Muscle of leg (tissue), 3 donors: ENCODE measurements at regions not wholly inside any gene's neighbourhood (a gene's known extent, or its start where the extent isn't known, plus 50 kb on each side); places are given as distances from the start of the nearest gene placed in this dataset.

Experiments
- DNase-seq: peaks from one replicate; pipeline ENCODE4 v3.0.0; 2013
- H3K27ac ChIP-seq: one replicate; pipeline ENCODE4 v1.5.1; 2013; ENCODE audit warnings: mild to moderate bottlenecking, low read length, control low read depth
- H3K27me3 ChIP-seq: one replicate; pipeline ENCODE4 v1.6.1; 2013; ENCODE audit warnings: low read length; ENCODE audit not compliant: control insufficient read depth, insufficient read depth
- H3K36me3 ChIP-seq: one replicate; pipeline ENCODE4 v1.6.1; 2013; ENCODE audit warnings: low read length; ENCODE audit not compliant: control insufficient read depth, insufficient read depth
- H3K4me1 ChIP-seq: one replicate; pipeline ENCODE4 v1.6.1; 2013; ENCODE audit warnings: low read length; ENCODE audit not compliant: control insufficient read depth, insufficient read depth
- H3K4me3 ChIP-seq: one replicate; pipeline ENCODE4 v1.5.1; 2013; ENCODE audit warnings: low read length, control low read depth
- H3K9me3 ChIP-seq: replicated peaks from 2 replicates; pipeline ENCODE4 v1.6.1; 2013; ENCODE audit warnings: low read depth, low read length; ENCODE audit not compliant: control insufficient read depth
- WGBS: methylation state at CpG from one replicate; pipeline ENCODE4 v1.1.5; 2013; ENCODE audit warnings: missing lambda C conversion rate; ENCODE audit not compliant: insufficient coverage; 5-methylcytosine and 5-hydroxymethylcytosine counted together

DNA sequence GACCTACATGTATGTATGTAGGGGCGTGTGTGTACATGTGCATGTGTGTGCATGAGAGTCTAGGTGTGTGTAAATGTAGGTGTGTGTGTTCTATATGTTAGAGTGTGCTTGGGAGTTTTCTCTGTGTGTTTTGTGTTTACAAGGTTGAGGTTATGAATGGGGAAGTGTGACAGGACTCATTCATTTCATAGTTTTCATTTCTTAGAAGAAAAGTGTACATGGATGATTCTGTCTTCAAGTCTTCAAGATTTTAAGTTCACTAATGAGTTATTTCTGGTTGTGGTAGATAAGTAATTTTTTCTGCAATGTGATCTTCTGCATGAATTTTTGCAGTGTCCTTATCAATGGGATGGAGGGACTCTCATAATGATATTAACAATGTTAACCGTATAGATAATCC lies 118.2 kb upstream of the SLC10A2 start:
- Histone ChIP-seq H3K4me1 (no peaks in the 10 kb centered on the region), H3K36me3 (no peaks in the 10 kb centered on the region), H3K27ac (no peak overlapping the region), H3K27me3 (no peaks in the 10 kb centered on the region), H3K9me3 (no peaks in the 10 kb centered on the region), H3K4me3 (no peak overlapping the region)
- WGBS = 86% methylated on average over 1 of the region's 2 CpGs
- no peak for DNase-seq

DNA sequence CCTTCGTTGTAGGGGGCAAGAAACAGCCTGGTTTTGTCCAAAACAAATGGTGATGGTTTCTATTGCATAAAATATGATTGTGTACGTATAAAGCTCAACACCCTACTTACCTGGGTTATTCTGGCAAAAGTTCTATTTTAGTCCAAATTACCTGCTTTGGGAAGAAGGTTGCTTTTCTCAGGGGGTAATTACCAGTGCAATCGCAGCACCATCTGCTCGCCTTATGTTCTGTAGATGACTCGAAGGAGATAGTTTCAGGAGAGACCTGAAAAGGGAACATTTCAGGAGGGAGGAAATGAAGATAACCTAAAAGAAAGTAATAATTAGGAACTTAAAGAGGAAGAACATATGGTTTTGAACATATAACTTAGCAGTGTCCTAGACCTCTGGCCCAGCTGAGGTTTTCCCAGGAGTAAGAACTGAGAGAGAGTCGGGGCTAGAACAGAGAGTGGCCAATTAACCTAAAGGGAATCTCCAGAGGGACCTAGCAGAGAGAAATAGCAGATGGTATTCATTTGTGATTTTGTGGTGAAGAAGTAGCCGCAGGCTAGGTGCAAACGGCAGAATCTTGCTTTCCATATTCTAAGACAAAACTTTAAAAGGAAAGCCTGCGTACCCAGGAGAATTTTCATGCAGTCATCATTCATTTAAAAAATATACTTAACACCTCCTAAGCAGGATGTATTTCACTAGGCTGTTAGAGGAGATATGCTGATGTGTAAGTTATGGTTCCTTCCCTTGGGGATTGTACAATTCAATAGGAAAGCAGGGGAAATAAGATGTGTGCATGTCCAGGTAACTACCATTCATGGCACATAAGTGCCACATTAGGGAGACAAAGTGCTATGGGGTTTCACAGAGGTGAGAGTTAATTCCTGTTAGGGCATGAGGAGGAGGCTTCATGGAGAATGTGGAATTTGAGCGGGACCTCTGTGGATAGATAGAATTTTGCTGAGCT lies 113.0 kb upstream of the SLC10A2 start:
- H3K27ac ChIP-seq = no peak overlapping the region
- H3K4me1 ChIP-seq = no peaks in the 10 kb centered on the region
- no peaks in the 10 kb centered on the region for H3K9me3 ChIP-seq
- H3K4me3 ChIP-seq = no peak overlapping the region
- WGBS = 44% methylated on average over 4 of the region's 10 CpGs
- H3K27me3 ChIP-seq = no peaks in the 10 kb centered on the region
- no peaks in the 10 kb centered on the region for H3K36me3 ChIP-seq
- no peak for DNase-seq

DNA sequence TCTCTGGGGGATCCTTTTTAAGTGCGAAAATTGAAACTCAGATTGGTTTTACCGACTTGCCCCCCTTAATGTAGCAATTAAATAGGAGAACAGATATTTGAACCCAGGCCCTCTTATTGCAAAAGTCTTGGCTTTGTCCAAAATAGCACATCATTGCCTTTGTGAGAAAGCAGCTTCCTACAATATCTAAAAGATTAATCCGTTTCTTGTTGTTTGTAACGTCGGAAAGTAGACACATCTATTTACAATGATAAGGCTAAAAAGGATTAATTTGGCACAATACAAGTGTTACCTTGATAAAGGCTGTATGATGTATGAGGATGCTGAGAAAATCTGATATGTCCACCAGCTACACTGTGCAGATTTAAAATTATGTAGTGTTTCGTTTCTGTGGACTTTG lies 108.7 kb upstream of the SLC10A2 start:
- H3K4me3 ChIP-seq = no peak overlapping the region
- H3K27me3 ChIP-seq = no peaks in the 10 kb centered on the region
- H3K9me3 ChIP-seq = no peaks in the 10 kb centered on the region
- H3K27ac ChIP-seq = no peak overlapping the region
- no peaks in the 10 kb centered on the region for H3K36me3 ChIP-seq
- WGBS = 20% methylated on average over 1 of the region's 6 CpGs
- no peaks in the 10 kb centered on the region for H3K4me1 ChIP-seq
- DNase-seq = no peak

DNA sequence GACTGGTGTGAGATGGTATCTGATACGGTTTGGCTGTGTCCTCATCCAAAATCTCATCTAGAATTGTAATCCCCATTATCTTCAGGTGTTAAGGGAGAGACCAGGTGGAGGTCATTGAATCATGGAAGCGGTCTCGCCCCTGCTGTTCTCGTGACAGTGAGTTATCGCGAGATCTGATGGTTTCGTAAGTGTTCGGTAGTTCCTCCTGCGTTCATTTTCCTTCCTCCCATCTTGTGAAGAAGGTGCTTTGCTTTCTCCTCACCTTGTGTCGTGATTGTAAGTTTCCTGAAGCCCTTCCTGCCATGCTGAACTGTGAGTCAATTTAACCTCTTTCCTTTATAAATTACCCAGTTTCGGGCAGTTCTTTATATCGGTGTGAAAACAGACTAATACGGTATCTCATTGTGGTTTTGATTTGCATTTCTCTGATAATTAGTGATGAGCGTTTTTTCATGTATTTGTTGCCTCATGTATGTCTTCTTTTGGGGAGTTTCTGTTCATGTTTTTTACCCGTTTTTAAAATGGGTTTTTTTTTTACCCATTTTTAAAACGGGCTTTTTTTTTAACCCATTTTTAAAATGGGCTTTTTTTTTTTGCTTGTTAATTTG lies 102.8 kb upstream of the SLC10A2 start:
- Histone ChIP-seq H3K4me1 (no peaks in the 10 kb centered on the region), H3K27me3 (no peaks in the 10 kb centered on the region), H3K36me3 (no peaks in the 10 kb centered on the region), H3K27ac (no peak overlapping the region), H3K4me3 (no peak overlapping the region), H3K9me3 (no peaks in the 10 kb centered on the region)
- no peak for DNase-seq
- WGBS = 83% methylated on average over 8 of the region's 16 CpGs

DNA sequence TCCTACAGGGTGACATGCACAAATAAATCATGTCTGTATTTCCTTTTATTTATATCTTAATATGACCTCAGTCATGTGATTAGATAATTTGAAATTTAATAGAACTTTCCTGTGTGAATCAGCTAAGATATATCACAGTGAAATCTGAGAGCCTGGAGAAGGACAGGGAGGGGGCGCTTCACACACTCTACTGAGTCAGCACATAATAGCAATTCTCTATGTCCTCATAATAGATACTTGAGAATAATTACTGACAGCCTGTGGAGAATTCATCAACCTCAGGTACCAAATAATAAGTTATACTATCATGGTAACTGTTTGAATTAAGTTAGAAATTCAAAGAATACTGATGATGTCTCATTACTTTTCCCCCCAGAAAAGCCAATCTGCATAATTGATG lies 98.0 kb upstream of the SLC10A2 start:
- H3K9me3 ChIP-seq = no peaks in the 10 kb centered on the region
- H3K4me1 ChIP-seq = no peaks in the 10 kb centered on the region
- no peak overlapping the region for H3K27ac ChIP-seq
- H3K27me3 ChIP-seq = no peaks in the 10 kb centered on the region
- no peaks in the 10 kb centered on the region for H3K36me3 ChIP-seq
- no peak overlapping the region for H3K4me3 ChIP-seq
- WGBS = no CpG with 5 or more reads among the region's 1 CpG
- DNase-seq = no peak

DNA sequence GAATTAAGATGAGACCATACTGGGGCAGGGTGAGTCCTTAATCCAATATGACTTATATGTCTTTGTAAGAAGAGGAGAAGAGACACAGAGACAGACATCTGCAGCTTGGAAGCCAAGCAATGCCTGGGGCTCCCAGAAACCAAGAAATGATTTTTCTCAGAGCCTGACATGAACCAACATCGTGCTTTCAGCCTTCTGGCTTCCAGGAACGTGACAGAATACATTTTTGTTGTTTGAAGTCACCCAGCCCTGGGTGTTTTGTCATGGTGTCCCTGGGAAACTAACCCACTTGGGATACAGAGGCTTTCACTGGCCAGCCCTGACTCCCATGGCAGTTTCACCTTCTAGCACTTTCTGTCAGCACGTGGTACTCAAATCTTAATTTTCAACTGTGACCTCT lies 95.3 kb upstream of the SLC10A2 start:
- Histone ChIP-seq H3K4me3 (no peak overlapping the region), H3K27ac (no peak overlapping the region), H3K36me3 (no peaks in the 10 kb centered on the region), H3K4me1 (no peaks in the 10 kb centered on the region), H3K27me3 (no peaks in the 10 kb centered on the region), H3K9me3 (no peaks in the 10 kb centered on the region)
- DNase-seq = no peak
- WGBS = 77% methylated on average over 3 of the region's 3 CpGs

DNA sequence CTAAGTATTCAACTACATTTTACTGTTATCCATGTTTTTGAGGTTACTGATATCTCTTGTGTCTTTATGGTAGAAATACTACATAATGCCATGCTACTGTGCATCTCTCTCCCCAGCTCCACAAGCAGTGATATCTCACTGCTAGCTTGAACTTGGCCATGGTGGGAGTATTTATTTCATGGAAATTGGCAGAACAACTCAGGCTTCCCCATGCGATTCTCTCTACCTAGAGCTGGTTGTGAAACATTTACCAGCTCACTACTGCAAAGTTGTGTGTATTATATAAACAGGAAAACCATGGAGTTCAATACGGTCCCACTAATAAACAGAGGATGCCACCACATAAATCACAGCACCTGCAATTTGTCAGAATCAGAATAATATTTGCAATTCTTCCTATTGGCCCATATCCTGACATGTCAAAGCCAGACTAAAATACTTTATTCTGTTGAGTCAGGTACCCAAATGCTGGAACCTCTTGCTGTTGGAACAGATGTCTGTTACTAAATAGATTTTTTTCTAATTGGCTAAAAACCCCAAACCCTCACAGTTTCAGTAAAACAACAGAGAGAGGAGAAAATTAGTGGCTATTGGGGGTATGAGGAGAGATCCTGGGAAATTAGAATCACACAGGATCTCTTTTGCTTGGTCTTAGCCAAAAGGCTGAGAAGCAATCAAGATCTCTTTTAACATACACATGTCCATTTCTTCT lies 91.4 kb upstream of the SLC10A2 start:
- no peak overlapping the region for H3K4me3 ChIP-seq
- no peaks in the 10 kb centered on the region for H3K4me1 ChIP-seq
- no peaks in the 10 kb centered on the region for H3K9me3 ChIP-seq
- no peak for DNase-seq
- H3K27ac ChIP-seq = no peak overlapping the region
- H3K36me3 ChIP-seq = no peaks in the 10 kb centered on the region
- WGBS = no CpG with 5 or more reads among the region's 2 CpGs
- no peaks in the 10 kb centered on the region for H3K27me3 ChIP-seq

DNA sequence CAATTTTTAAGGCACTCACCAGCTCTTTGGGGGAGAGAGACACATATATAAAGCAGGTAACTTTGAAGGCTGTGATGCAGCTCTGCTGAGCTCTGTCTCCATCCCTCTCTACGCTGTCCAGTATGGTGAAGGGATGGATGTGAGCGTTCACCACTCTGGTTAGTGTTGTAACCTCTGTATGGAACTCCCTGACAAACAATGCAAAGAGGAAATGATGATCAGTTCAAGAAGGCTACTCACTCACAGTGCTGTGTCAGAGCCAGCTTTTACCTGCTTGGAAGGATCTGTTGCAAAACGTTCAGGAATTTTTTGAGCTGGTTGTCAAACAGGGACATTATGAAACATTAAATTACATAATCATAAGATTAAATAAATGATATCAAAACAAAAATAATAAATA lies 90.8 kb upstream of the SLC10A2 start:
- Histone ChIP-seq H3K27ac (no peak overlapping the region), H3K4me1 (no peaks in the 10 kb centered on the region), H3K27me3 (no peaks in the 10 kb centered on the region), H3K9me3 (no peaks in the 10 kb centered on the region), H3K4me3 (no peak overlapping the region), H3K36me3 (no peaks in the 10 kb centered on the region)
- no CpG with 5 or more reads among the region's 3 CpGs for WGBS
- no peak for DNase-seq

DNA sequence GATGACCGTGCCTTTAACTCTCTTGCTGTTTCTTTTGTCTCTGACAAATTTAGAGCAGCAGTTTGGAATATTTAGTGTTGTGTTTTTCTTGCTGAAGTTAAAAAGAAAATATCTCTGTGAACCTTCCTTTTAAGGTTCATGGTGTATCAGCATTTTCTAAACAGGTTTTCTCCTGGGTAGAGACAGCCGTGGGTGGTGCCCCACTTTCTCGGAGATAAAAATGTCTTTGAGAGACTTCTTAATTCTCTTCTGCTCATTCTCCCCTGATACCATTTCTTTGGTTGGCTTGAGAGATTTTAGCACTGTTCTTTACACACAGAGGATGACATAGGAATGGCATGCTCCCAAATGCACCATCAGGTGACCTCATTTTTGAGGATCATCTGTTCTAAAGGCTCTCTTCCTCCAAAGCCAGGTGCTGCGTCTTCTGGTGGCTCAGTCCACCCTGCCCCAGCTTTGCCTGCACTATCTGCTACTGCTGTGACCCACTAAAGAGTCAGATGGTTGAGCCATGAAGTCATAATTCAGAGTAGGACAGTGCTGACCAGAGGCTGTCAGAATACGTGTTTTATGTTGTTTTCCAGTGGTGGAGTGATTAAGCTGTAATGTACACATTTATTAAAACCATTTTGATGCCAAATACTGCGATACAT lies 90.3 kb upstream of the SLC10A2 start:
- no peak for DNase-seq
- Histone ChIP-seq H3K9me3 (no peaks in the 10 kb centered on the region), H3K4me1 (no peaks in the 10 kb centered on the region), H3K27ac (no peak overlapping the region), H3K4me3 (no peak overlapping the region), H3K36me3 (no peaks in the 10 kb centered on the region), H3K27me3 (no peaks in the 10 kb centered on the region)
- WGBS = no CpG with 5 or more reads among the region's 6 CpGs

DNA sequence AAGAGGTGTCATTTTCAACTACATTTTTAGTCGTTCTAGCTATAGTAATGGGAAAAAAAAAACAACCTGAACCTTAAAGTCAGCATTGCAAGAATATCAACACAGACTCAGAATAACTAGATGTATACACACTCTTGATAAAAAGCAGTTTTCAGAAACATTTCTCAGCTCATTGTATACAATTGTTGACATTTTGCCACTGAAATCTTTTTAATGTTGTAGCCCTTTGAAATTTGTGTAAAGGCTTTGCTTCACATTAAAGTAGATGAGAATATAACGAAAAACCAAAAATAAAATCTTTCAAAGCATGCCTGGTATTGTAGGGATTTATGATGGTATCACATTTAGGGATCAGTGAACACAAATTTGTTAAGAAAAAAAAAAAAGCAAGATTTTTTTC lies 87.2 kb upstream of the SLC10A2 start:
- no peak for DNase-seq
- WGBS = no CpG with 5 or more reads among the region's 2 CpGs
- Histone ChIP-seq H3K4me1 (no peaks in the 10 kb centered on the region), H3K36me3 (no peaks in the 10 kb centered on the region), H3K4me3 (no peak overlapping the region), H3K27ac (no peak overlapping the region), H3K9me3 (no peaks in the 10 kb centered on the region), H3K27me3 (no peaks in the 10 kb centered on the region)
